Endothelial cell of umbilical vein (primary cell): ENCODE measurements at regions not wholly inside any gene's neighbourhood (a gene's known extent, or its start where the extent isn't known, plus 50 kb on each side); places are given as distances from the start of the nearest gene placed in this dataset.

Source experiments
- BruUV-seq: library from RNA; stranded (reverse); fragments of 400-500 nt; replicated peaks from 2 replicates; lab custom pipeline; 2021; lab: Mats Ljungman, UMichigan
- CTCF ChIA-PET: fragments of 300-600, 350-600 bp; sonication (Branson Sonifier 250); formaldehyde crosslinking; loops from one replicate; lab custom pipeline; 2021; ENCODE audit warnings: antibody characterized with exemption, inconsistent platforms; lab: Charles Lee
- POLR2A ChIA-PET: fragments of 300-600, 350-600 bp; sonication (Branson Sonifier 250); formaldehyde crosslinking; loops from one replicate; lab custom pipeline; 2021; ENCODE audit warnings: antibody characterized with exemption, inconsistent platforms; lab: Charles Lee
- DNase-seq: peaks from one replicate; pipeline ENCODE4 v3.0.0-alpha.2; 2011; ENCODE audit warnings: low read depth, low spot score
- FAIRE-seq: peaks from 2 replicates; lab custom pipeline; 2011; peaks lifted over from hg19 to GRCh38; lab: Jason Lieb, UNC
- H2AFZ ChIP-seq: 2 replicates; pipeline ENCODE4 v1.6.0; 2012; ENCODE audit warnings: low read depth, low read length, control low read depth, inconsistent platforms
- H3K27ac ChIP-seq: 2 replicates; pipeline ENCODE4 v1.5.1; 2011; ENCODE audit warnings: low read depth, mild to moderate bottlenecking, control low read depth, low read length, moderate library complexity; ENCODE audit not compliant: insufficient read depth
- H3K27me3 ChIP-seq, 2 experiments: 2 replicates each; pipeline versions ENCODE4 v1.6.0 to v1.6.1; 2011; ENCODE audit warnings: low read length in 2 of 2, mixed read lengths in 1 of 2; ENCODE audit not compliant: control insufficient read depth in 2 of 2, insufficient read depth in 2 of 2
- H3K36me3 ChIP-seq, 2 experiments: 2 replicates in 1 of 2; 3 replicates in 1 of 2; pipeline ENCODE4 v1.5.1; 2011; ENCODE audit warnings: low read length in 2 of 2, mild to moderate bottlenecking in 1 of 2, moderate library complexity in 1 of 2; ENCODE audit not compliant: control insufficient read depth in 2 of 2, insufficient read depth in 2 of 2; ENCODE audit errors: extremely low read depth in 1 of 2
- H3K4me1 ChIP-seq: 3 replicates; pipeline ENCODE4 v1.5.1; 2011; ENCODE audit warnings: mild to moderate bottlenecking, low read length; ENCODE audit not compliant: control insufficient read depth, insufficient read depth; ENCODE audit errors: extremely low read depth
- H3K4me2 ChIP-seq: 2 replicates; pipeline ENCODE4 v1.6.1; 2011; ENCODE audit warnings: low read length, control low read depth, mixed read lengths; ENCODE audit not compliant: insufficient read depth
- H3K4me3 ChIP-seq, 3 experiments: fragments of 200-600 bp in 1 of 3; sonication (generic), shearing (Covaris generic) in 1 of 3; replicated peaks in 1 of 3; 2 replicates each; pipeline ENCODE4 v1.5.1; 2011 to 2016; ENCODE audit warnings: control low read depth in 3 of 3, low read length in 3 of 3, mild to moderate bottlenecking in 2 of 3, inconsistent platforms in 1 of 3, low read depth in 1 of 3, moderate library complexity in 1 of 3; ENCODE audit not compliant: insufficient read depth in 1 of 3
- H3K79me2 ChIP-seq: 2 replicates; pipeline ENCODE4 v1.6.0; 2012; ENCODE audit warnings: low read length, inconsistent platforms; ENCODE audit not compliant: control insufficient read depth, insufficient read depth
- H3K9ac ChIP-seq: replicated peaks from 2 replicates; pipeline ENCODE3; 2011; ENCODE audit warnings: low read length, control low read depth; ENCODE audit not compliant: insufficient read depth; ENCODE audit errors: extremely low read depth
- H3K9me1 ChIP-seq: replicated peaks from 3 replicates; pipeline ENCODE4 v1.6.0; 2011; ENCODE audit warnings: mild to moderate bottlenecking, low read length; ENCODE audit not compliant: control insufficient read depth, insufficient read depth; ENCODE audit errors: extremely low read depth
- H3K9me3 ChIP-seq: replicated peaks from 2 replicates; pipeline ENCODE4 v1.5.1; 2012; ENCODE audit warnings: low read length, inconsistent platforms; ENCODE audit not compliant: control insufficient read depth, insufficient read depth
- H4K20me1 ChIP-seq: replicated peaks from 2 replicates; pipeline ENCODE3; 2011; ENCODE audit warnings: mild to moderate bottlenecking, low read length; ENCODE audit not compliant: control insufficient read depth, insufficient read depth; ENCODE audit errors: extremely low read depth
- CTCF ChIP-seq, 2 donors: IDR thresholded peaks; 1 replicate in 1 of 2; 2 replicates in 1 of 2; pipeline ENCODE4 v1.5.1; 2011; ENCODE audit warnings: low read length in 2 of 2, mild to moderate bottlenecking in 2 of 2, moderate library complexity in 2 of 2, control low read depth in 1 of 2, inconsistent platforms in 1 of 2, low read depth in 1 of 2; ENCODE audit not compliant: insufficient read depth in 1 of 2; ENCODE audit errors: extremely low read depth in 1 of 2
- EZH2 ChIP-seq: IDR thresholded peaks from 2 replicates; pipeline ENCODE4 v1.6.1; 2012; ENCODE audit warnings: borderline replicate concordance, low read depth, mild to moderate bottlenecking, moderate library complexity, low read length, inconsistent platforms; ENCODE audit not compliant: severe bottlenecking
- FOS ChIP-seq: IDR thresholded peaks from 2 replicates; pipeline ENCODE4 v1.6.1; 2011; ENCODE audit warnings: mild to moderate bottlenecking, low read length, moderate library complexity, borderline replicate concordance; ENCODE audit not compliant: insufficient read depth
- GATA2 ChIP-seq: IDR thresholded peaks from 2 replicates; pipeline ENCODE4 v1.7.0; 2011; ENCODE audit warnings: low read depth, mild to moderate bottlenecking, moderate library complexity, mixed read lengths, low read length; ENCODE audit not compliant: insufficient read length, insufficient read depth
- JUN ChIP-seq: IDR thresholded peaks from 2 replicates; pipeline ENCODE4 v1.6.1; 2011; ENCODE audit warnings: borderline replicate concordance, low read depth; ENCODE audit not compliant: insufficient read length, insufficient read depth
- MAX ChIP-seq: IDR thresholded peaks from 2 replicates; pipeline ENCODE4 v1.6.1; 2011; ENCODE audit not compliant: insufficient read depth, insufficient read length
- MYC ChIP-seq: IDR thresholded peaks from one replicate; pipeline ENCODE4 v1.6.1; 2011; ENCODE audit warnings: mild to moderate bottlenecking, low read depth, low read length
- POLR2A ChIP-seq: IDR thresholded peaks from 2 replicates; pipeline ENCODE4 v1.6.1; 2012; ENCODE audit warnings: low read depth, mild to moderate bottlenecking, control low read depth, low read length
- POLR2AphosphoS5 ChIP-seq: IDR thresholded peaks from 2 replicates; pipeline ENCODE4 v1.6.1; 2012; ENCODE audit warnings: low read depth, mild to moderate bottlenecking, control low read depth, low read length, moderate library complexity; ENCODE audit not compliant: insufficient read depth
- dilution Hi-C: fragments of 300-500 bp; cut with MboI; formaldehyde crosslinking; loops from one replicate; pipeline ENCODE4 v1.15.0; 2019; ENCODE audit warnings: low sequenced_read_pairs; ENCODE audit not compliant: extremely low pct_ligation_motif_present
- intact Hi-C: fragments of 100-400 bp; cut with micrococcal nuclease; formaldehyde crosslinking; loops from one replicate; pipeline ENCODE4 v1.10.0; 2022

GRCh38 chr16:65494080-65494479 lies 372.2 kb upstream of the CDH11 start:
- dilution Hi-C loops, result no loop called here
- CTCF ChIA-PET, result no interaction called here

More at GRCh38 chr16:65494080-65494479, 372.2 kb upstream of the CDH11 start:
- H3K9ac ChIP-seq, result no peak overlapping the region
- POLR2A ChIA-PET, result no interaction called here
- TF ChIP-seq POLR2AphosphoS5, result no peak
- no peak for TF ChIP-seq MAX
- TF ChIP-seq GATA2, result no peak
- TF ChIP-seq JUN, result no peak
- no peak for TF ChIP-seq EZH2
- no peak for TF ChIP-seq POLR2A
- TF ChIP-seq MYC, result no peak
- TF ChIP-seq FOS, result no peak
- no peak for TF ChIP-seq CTCF (IDR thresholded peaks at IDR 0.05; ENCODE audit: extremely low read depth in 1 of 2, insufficient read depth in 1 of 2, low read depth in 1 of 2, low read length in 2 of 2)
- H4K20me1 ChIP-seq, result no peaks in the 10 kb centered on the region
- no peak overlapping the region for H3K4me3 ChIP-seq
- DNase-seq (no peak), FAIRE-seq (no peak)
- H3K9me1 ChIP-seq, result no peaks in the 10 kb centered on the region
- no peaks in the 10 kb centered on the region for H3K27me3 ChIP-seq
- intact Hi-C loops, result no loop called here
- no peak overlapping the region for H3K4me2 ChIP-seq
- H3K9me3 ChIP-seq, result no peaks in the 10 kb centered on the region
- no peak overlapping the region for H2AFZ ChIP-seq
- H3K27ac ChIP-seq, result no peak overlapping the region
- no peaks in the 10 kb centered on the region for H3K79me2 ChIP-seq
- no peaks in the 10 kb centered on the region for H3K4me1 ChIP-seq
- H3K36me3 ChIP-seq, result no peaks in the 10 kb centered on the region
- no TSS peak for BruUV-seq
